ENCODE measurements at regions not wholly inside any gene's neighbourhood (a gene's known extent, or its start where the extent isn't known, plus 50 kb on each side); places are given as distances from the start of the nearest gene placed in this dataset.

GRCh38 chr1:14302025-14302424, 296.5 kb upstream of the KAZN start:
- DNase-seq = no peak

GRCh38 chr1:14303011-14303410, 295.5 kb upstream of the KAZN start:
- no peak for DNase-seq

- peak; percentile 69 to 89 (median 84) for DNase-seq
Measured at GRCh38 chr1:14304381-14304865, 294.1 kb upstream of the KAZN start.

DNA sequence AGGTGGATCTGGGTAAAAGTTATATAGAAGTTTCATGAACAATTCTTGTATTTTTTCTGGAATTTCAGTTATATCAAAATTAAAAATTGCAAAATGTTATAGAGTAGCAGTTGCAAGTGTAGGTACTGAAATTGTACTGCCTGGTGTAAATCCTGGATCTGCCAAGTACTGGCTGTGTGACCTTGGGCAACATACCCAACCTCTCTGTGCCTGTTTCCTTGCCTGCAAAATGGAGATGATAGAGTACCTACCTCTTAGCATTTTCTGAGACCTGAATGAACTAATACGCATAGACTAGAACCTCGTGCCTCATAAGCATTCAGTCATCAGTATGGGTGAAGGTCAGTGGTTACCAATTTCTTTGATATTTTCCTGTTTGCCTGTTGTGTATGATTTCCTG, 290.0 kb upstream of the KAZN start:
- DNase-seq = no peak

- no peak for DNase-seq
Measured at GRCh38 chr1:14309984-14310383, 288.5 kb upstream of the KAZN start.

- DNase-seq = no peak
Measured at GRCh38 chr1:14310476-14310875, 288.0 kb upstream of the KAZN start.

- DNase-seq = no peak
Measured at GRCh38 chr1:14313731-14314431, 284.6 kb upstream of the KAZN start.

DNA sequence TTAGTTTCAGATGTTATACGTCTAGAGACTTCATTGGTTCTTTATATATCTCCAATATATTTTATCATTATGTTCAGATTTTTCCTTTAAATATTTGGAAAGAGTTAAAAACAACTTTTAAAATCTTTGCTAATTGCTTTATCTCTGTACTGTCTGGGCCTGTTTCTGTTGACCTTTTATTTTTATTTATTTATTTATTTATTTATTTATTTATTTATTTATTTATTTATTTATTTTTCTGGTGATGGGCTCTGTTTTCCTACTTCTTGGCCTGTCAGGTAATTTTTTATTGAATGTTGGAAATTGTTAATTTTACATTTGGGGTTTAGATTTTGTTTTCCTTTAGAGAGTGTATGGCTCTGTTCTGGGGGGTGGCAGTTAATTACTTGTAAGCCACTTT, 279.7 kb upstream of the KAZN start:
- DNase-seq = no peak

DNA sequence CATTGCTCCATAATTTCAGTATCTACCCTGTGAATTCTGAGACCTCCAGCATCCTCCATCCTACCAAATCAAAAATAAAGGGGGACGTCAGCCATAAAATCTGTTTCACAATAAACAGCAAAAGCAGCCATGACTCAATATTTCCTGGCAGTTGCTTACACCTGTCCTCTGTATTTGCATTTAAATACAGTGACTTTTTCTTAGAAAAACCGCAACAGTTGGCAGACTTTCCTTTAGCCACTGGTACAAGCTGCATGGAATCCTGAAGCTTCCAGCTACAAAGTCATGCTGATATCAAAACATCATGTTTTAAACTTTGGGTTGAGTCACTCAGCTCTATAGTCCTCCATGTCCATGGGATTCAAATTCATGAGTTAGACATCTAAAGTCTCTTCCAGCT, 278.0 kb upstream of the KAZN start:
- peak in 1 of 3 donors; percentile 35 for DNase-seq

GRCh38 chr1:14320986-14321385, 277.5 kb upstream of the KAZN start:
- DNase-seq = no peak

DNA sequence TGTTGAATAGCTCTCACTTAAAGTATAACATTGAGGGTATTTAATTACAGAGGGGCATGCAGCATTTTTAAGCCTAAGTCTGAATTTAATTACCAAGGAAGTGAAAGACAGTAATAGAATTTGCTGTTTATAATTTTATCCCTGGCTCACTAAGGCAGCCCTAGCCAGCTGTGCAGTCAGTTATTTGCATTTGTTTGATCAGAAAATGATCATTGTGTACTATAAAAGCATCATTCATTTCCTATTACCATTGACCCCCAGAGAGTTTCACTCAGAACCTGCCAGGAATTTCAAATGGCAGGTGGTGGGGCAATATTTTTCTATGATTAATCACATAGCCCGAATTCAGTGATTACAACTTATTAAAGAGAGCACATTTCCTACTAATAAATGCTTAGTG, 277.1 kb upstream of the KAZN start:
- no peak for DNase-seq

- peak in 1 of 3 donors; percentile 56 for DNase-seq
Measured at GRCh38 chr1:14323568-14324247, 274.8 kb upstream of the KAZN start.

- no peak for DNase-seq
Measured at GRCh38 chr1:14324248-14324630, 274.2 kb upstream of the KAZN start.

- DNase-seq = no peak
Measured at GRCh38 chr1:14326857-14327256, 271.6 kb upstream of the KAZN start.

DNA sequence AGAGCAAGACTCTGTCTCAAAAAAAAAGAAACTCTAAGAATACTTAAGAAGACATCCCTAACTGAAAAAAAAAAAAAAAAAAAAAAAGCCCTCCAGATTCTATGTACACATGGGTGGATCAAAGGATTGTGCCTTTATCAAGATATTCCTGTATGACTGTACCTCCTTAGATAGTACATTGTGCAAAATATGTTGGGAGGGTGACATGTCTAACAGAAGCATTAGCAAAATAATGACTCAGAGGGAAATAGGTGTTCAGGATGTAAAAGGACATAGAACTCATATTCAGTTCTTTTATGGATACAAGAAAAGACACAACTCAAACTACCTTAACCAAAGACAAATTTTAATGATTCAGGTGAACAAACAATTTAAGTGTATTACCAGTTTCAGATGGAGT, 269.8 kb upstream of the KAZN start:
- no peak for DNase-seq

DNA sequence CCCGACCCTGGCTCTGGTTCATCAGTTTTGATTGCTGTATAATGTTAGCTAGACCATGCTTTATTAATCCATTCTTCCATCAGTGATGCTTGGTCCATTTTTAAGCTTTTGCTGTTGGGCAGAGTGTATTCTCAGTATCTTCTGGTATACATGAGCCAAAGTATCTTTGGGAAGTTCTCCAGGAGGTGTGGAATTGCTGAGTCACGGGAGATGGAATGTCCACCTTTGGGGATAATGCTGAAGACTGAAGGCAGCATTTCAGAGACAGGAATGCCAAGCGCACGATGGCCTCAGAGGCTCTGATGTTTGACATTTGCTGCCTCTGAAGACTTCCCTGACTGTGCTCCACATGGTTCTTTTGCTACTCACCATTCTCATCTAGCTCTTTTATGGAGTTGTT, 266.3 kb upstream of the KAZN start:
- DNase-seq = peak in 1 of 3 donors; percentile 21

GRCh38 chr1:14334336-14335176, 263.9 kb upstream of the KAZN start:
- DNase-seq = no peak

DNA sequence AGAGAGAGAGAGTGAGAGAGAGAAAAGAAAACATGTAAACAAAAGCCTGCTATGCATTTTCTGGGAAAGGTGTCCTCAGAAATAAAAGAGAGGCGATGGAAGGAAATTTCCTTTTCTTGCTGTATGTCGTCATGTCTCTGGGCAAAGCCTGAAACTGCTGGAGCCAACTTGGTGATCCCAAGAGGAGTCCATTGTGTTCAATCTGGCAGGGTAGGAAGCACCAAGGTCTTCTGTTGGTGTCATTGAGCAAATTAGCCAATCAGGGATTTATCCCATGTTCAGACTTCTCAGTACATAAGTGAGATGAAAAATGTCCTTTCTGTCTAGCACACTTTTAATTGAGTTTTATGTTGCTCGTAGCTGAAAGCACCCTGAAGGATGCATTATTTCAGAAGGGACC, 260.0 kb upstream of the KAZN start:
- no peak for DNase-seq

DNA sequence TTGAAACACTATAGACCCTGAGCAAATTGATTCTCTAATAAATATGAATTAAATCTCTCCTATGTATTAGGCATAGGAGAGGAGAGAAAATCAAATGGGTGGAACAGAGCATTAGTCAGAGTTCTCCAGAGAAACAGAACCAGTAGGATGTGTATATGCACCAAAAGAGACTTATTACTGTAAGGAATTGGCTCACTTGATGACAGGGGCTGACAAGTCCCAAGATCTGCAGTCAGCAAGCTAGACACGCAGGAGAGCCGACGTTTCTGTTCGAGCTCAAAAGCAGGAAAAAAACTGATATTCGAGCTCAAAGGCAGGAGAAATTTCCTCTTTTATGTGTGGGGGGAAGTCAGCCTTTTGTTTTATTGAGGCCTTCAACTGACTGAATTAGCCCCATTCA, 259.2 kb upstream of the KAZN start:
- peak in 1 of 3 donors; percentile 29 for DNase-seq

DNA sequence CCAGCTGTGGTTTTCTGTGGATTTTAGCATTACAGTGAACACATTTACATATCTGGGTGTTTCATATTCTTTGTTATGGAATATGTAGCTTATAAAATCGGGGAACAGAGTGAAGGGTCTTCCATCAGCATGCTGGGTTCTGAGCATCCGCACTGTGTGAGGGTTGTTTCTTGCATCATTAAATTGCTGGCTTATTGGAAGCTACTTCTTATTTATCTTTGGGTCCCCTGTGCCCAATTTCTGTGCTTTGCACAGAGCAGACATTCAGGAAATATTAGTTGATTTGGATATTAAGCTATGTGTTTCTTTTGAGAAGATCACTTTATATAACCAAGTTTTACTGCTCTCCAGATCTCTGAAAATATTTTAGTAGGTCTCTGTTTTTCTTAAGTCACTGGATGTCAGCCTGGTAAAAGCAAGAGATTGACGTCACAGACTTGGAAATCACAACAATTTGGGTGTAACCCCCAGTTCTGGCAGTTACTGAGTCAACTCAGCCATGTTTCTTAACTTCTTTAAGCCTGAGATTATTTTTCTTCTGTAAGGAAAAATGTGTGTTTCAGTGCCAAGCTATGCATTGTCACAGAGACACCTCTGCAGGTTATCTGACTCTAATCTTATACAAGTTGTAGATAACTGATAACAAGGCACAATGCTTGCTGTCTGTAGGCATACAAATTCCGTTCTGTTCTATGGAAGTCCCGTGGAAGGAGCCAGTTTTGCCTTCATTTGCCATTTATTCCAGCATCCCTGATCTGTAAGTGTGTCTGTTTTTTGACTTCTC, 258.3 kb upstream of the KAZN start:
- DNase-seq = peak; percentile 46 to 65 (median 55)

GRCh38 chr1:14341147-14341546, 257.3 kb upstream of the KAZN start:
- no peak for DNase-seq
